HT1080 (cell line): ENCODE measurements at regions not wholly inside any gene's neighbourhood (a gene's known extent, or its start where the extent isn't known, plus 50 kb on each side); places are given as distances from the start of the nearest gene placed in this dataset.
"Not testable (repeated sequence)": the region's sequence is repeated elsewhere in the genome, so short reads cannot be mapped to it uniquely, and the experiment has no call there.

ENCODE experiments used
- DNase-seq: peaks from one replicate; pipeline ENCODE4 v3.0.0-alpha.2; 2015; ENCODE audit warnings: low read depth

- no peak for DNase-seq
Observed at GRCh38 chr2:226295123-226295522, 504.5 kb downstream of the IRS1 start.

- not testable (repeated sequence) for DNase-seq
Observed at GRCh38 chr2:226291281-226291680, 508.3 kb downstream of the IRS1 start.

GRCh38 chr2:226286916-226287315 is 512.7 kb downstream of the IRS1 start:
- DNase-seq = no peak

GRCh38 chr2:226283796-226284195 is 515.8 kb downstream of the IRS1 start:
- DNase-seq = no peak

- DNase-seq = no peak
Observed at GRCh38 chr2:226282151-226282550, 517.5 kb downstream of the IRS1 start.

GRCh38 chr2:226280136-226280535 is 519.5 kb downstream of the IRS1 start:
- not testable (repeated sequence) for DNase-seq

GRCh38 chr2:226275215-226275614 is 524.4 kb downstream of the IRS1 start:
- DNase-seq = no peak

- DNase-seq = peak; percentile 8
Observed at GRCh38 chr2:226274143-226274542, 525.5 kb downstream of the IRS1 start.

- DNase-seq = no peak
Observed at GRCh38 chr2:226273440-226273839, 526.2 kb downstream of the IRS1 start.

GRCh38 chr2:226272435-226272834 is 527.2 kb downstream of the IRS1 start:
- no peak for DNase-seq

GRCh38 chr2:226270285-226271058 is 529.1 kb downstream of the IRS1 start:
- no peak for DNase-seq

GRCh38 chr2:226267516-226268289 is 531.9 kb downstream of the IRS1 start:
- DNase-seq = no peak

- DNase-seq = peak; percentile 11
Observed at GRCh38 chr2:226256709-226257376, 542.8 kb downstream of the IRS1 start.

- DNase-seq = peak; percentile 35
Observed at GRCh38 chr2:226256237-226256636, 543.4 kb downstream of the IRS1 start.

- no peak for DNase-seq
Observed at GRCh38 chr2:226251661-226252060, 548.0 kb downstream of the IRS1 start.

GRCh38 chr2:226247289-226248275 is 552.0 kb downstream of the IRS1 start:
- DNase-seq = no peak

- DNase-seq = no peak
Observed at GRCh38 chr2:226234187-226234586, 565.4 kb downstream of the IRS1 start.

- no peak for DNase-seq
Observed at GRCh38 chr2:226233388-226233787, 566.2 kb downstream of the IRS1 start.

- no peak for DNase-seq
Observed at GRCh38 chr2:226228080-226228479, 571.5 kb downstream of the IRS1 start.

GRCh38 chr2:226227341-226227740 is 572.3 kb downstream of the IRS1 start:
- DNase-seq = no peak

GRCh38 chr2:226223704-226224103 is 575.9 kb downstream of the IRS1 start:
- DNase-seq = no peak
